Epithelial cell of proximal tubule (primary cell): ENCODE measurements at regions not wholly inside any gene's neighbourhood (a gene's known extent, or its start where the extent isn't known, plus 50 kb on each side); places are given as distances from the start of the nearest gene placed in this dataset.
"Not testable (repeated sequence)": the region's sequence is repeated elsewhere in the genome, so short reads cannot be mapped to it uniquely, and the experiment has no call there.

Experiments used
- DNase-seq: peaks from one replicate; pipeline ENCODE4 v3.0.0-alpha.2; 2011; ENCODE audit warnings: low read depth
- H3K4me3 ChIP-seq: 2 replicates; pipeline ENCODE4 v1.5.1; 2011; ENCODE audit warnings: low read depth, mild to moderate bottlenecking, low read length
- CTCF ChIP-seq: conservative IDR thresholded peaks from 2 replicates; pipeline ENCODE4 v1.5.1; 2012; ENCODE audit warnings: low read depth, mild to moderate bottlenecking, low read length

DNA sequence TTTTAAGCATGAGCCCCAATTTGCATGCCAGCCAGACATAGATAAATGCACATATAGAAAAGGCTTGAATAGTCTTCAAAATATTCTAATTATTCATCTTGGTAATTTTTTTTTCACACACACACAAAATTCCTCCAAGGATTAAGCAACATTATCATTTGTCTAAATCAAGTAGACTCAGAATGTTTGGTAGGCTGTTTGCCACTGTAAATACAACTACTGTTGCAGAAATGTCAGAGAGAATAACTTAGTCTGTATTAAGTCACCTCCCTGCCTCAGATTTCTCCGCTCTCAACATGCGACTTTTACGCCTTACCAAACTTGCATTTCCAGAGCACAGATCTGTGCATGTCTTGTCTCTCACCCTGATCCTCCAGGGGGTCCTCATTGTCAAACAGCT is 265.6 kb upstream of the C9orf72 start:
- DNase-seq, result no peak
- H3K4me3 ChIP-seq, result no peak overlapping the region
- no peak for TF ChIP-seq CTCF

- not testable (repeated sequence) for DNase-seq, H3K4me3 ChIP-seq
These were observed 266.5 kb upstream of the C9orf72 start for GRCh38 chr9:27839767-27840166.

DNA sequence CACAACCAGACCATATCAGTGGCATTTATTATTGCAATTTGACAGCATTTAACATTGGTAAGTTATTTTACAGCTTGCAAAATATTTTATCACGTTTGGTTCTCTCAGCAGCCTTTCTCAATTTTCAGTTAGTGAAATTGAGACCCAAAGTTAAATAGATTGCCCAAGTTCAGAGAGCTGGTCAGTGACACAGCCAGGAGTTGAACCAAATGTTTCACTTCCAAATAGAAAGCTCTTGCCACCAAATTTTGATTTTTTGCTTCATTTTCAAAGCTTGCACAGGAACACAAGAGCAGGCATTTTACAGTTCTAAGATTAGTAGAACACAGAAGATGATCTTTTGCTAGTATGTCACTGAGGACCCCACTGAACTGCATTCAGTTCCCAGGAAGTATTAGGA is 271.5 kb upstream of the C9orf72 start:
- TF ChIP-seq CTCF, result no peak
- DNase-seq, result no peak
- H3K4me3 ChIP-seq, result no peak overlapping the region

DNA sequence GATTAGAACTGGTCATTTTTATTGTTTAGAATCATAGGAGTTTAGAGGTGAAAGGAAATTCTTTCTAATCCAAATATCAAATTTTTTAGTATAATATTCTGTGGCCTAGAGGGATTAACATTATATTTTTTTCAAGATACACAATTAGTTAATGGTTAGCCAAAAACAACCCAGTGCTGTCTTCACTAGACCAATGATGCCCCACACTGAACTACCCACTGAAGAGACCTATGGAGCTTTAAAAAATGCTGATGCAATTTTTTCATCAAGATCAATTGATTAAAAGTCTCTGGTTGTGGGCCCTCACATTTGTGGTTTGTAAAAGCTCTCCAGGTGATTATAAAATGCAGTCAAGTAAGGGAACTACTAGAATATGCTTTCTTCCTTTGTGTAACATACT is 274.1 kb upstream of the C9orf72 start:
- no peak for DNase-seq
- TF ChIP-seq CTCF, result no peak

GRCh38 chr9:27847818-27848217 is 274.5 kb upstream of the C9orf72 start:
- no peak for TF ChIP-seq CTCF
- no peak overlapping the region for H3K4me3 ChIP-seq
- DNase-seq, result no peak

More for the DNA sequence above, 274.1 kb upstream of the C9orf72 start:
- H3K4me3 ChIP-seq, result no peak overlapping the region

- DNase-seq, result no peak
- TF ChIP-seq CTCF, result no peak
- no peak overlapping the region for H3K4me3 ChIP-seq
These were observed 275.0 kb upstream of the C9orf72 start for GRCh38 chr9:27848315-27848714.

DNA sequence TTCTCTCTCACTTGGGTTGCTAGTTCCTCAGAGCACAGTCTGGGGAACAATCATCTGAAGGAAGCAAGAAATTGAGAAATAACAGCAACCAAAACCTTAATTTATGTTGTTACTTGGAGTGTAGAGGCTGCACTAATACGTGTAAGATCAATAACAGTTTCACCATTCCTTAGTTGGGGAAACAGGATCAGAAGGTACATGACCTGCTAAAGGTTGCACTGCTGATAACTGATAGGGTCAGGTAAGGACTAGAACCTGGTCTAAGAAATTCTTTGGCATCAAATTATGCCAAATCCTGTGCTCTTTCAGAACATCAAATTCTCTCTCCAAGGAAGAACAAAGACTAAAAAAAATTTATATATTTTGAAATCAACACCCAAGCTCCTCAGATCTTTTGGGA is 278.6 kb upstream of the C9orf72 start:
- no peak overlapping the region for H3K4me3 ChIP-seq
- no peak for DNase-seq
- TF ChIP-seq CTCF, result no peak

GRCh38 chr9:27853529-27853928 is 280.2 kb upstream of the C9orf72 start:
- TF ChIP-seq CTCF, result no peak
- no peak for DNase-seq
- H3K4me3 ChIP-seq, result no peak overlapping the region
